OCI-LY1 (cell line): ENCODE measurements at regions not wholly inside any gene's neighbourhood (a gene's known extent, or its start where the extent isn't known, plus 50 kb on each side); places are given as distances from the start of the nearest gene placed in this dataset.

Experiments
- EZH2 ChIP-seq: fragments of 200-600 bp; sonication (generic), shearing (Covaris generic); IDR thresholded peaks from 2 replicates; pipeline ENCODE4 v1.8.0; 2017; ENCODE audit warnings: borderline replicate concordance, mixed run types, mild to moderate bottlenecking, antibody characterized with exemption, low read length, moderate library complexity, mixed read lengths
- TF ChIP-seq, protein P1 (sequence below): fragments of 200-600 bp; sonication (generic), shearing (Covaris generic); IDR thresholded peaks from 2 replicates; pipeline ENCODE4 v1.5.1; 2017; ENCODE audit warnings: mild to moderate bottlenecking, antibody characterized with exemption, low read length, moderate library complexity, mixed read lengths

DNA sequence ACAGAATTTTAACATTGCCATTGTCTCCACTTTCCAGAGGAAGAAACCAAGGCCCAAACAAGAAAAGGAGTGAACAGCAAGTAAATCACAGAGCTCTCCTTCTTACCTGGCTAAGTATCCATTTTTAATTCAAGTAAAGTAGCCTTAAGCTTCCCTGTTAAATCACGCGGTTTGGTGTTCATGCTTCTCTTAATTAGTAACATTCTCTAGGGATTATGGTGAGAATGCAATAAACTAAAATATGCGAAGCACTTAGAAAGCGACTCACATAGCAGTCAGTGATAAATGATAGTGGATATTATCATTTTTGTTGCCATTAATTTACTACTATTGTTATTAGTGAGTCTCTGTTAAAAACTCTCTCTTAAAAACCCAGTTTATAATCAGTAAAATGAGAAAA is 630.5 kb upstream of the TMPRSS15 start:
- TF ChIP-seq, protein P1, sequence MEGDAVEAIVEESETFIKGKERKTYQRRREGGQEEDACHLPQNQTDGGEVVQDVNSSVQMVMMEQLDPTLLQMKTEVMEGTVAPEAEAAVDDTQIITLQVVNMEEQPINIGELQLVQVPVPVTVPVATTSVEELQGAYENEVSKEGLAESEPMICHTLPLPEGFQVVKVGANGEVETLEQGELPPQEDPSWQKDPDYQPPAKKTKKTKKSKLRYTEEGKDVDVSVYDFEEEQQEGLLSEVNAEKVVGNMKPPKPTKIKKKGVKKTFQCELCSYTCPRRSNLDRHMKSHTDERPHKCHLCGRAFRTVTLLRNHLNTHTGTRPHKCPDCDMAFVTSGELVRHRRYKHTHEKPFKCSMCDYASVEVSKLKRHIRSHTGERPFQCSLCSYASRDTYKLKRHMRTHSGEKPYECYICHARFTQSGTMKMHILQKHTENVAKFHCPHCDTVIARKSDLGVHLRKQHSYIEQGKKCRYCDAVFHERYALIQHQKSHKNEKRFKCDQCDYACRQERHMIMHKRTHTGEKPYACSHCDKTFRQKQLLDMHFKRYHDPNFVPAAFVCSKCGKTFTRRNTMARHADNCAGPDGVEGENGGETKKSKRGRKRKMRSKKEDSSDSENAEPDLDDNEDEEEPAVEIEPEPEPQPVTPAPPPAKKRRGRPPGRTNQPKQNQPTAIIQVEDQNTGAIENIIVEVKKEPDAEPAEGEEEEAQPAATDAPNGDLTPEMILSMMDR, result no peak
- TF ChIP-seq EZH2, result no peak
